CD4-positive, alpha-beta T cell treated with Interferon alpha-2 for 1 hour (primary cell): ENCODE measurements at regions not wholly inside any gene's neighbourhood (a gene's known extent, or its start where the extent isn't known, plus 50 kb on each side); places are given as distances from the start of the nearest gene placed in this dataset.

ENCODE experiments used
- DNase-seq, 2 donors: peaks; one replicate each; pipeline ENCODE4 v3.0.0-alpha.2; 2020 to 2022

- DNase-seq: no peak
Measured at GRCh38 chr10:15462253-15462897, 91.3 kb upstream of the FAM171A1 start.

GRCh38 chr10:15461353-15462108 is 90.4 kb upstream of the FAM171A1 start:
- no peak for DNase-seq

GRCh38 chr10:15460661-15461060 is 89.6 kb upstream of the FAM171A1 start:
- DNase-seq: no peak

GRCh38 chr10:15459218-15459617 is 88.1 kb upstream of the FAM171A1 start:
- DNase-seq: no peak

- DNase-seq: no peak
Measured at GRCh38 chr10:15457382-15457781, 86.3 kb upstream of the FAM171A1 start.

- DNase-seq: no peak
Measured at GRCh38 chr10:15455456-15455855, 84.4 kb upstream of the FAM171A1 start.

- DNase-seq: no peak
Measured at GRCh38 chr10:15453926-15454325, 82.8 kb upstream of the FAM171A1 start.

- DNase-seq: no peak
Measured at GRCh38 chr10:15453457-15453856, 82.4 kb upstream of the FAM171A1 start.

GRCh38 chr10:15452545-15452944 is 81.5 kb upstream of the FAM171A1 start:
- no peak for DNase-seq

GRCh38 chr10:15451137-15452094 is 80.3 kb upstream of the FAM171A1 start:
- DNase-seq: no peak

- no peak for DNase-seq
Measured at GRCh38 chr10:15448598-15448997, 77.5 kb upstream of the FAM171A1 start.

- DNase-seq: no peak
Measured at GRCh38 chr10:15445006-15445390, 73.9 kb upstream of the FAM171A1 start.

GRCh38 chr10:15444105-15445005 is 73.3 kb upstream of the FAM171A1 start:
- DNase-seq: no peak

GRCh38 chr10:15442056-15442455 is 71.0 kb upstream of the FAM171A1 start:
- DNase-seq: no peak

GRCh38 chr10:15440204-15440711 is 69.2 kb upstream of the FAM171A1 start:
- DNase-seq: no peak

- DNase-seq: no peak
Measured at GRCh38 chr10:15439341-15439842, 68.3 kb upstream of the FAM171A1 start.

GRCh38 chr10:15436696-15437095 is 65.6 kb upstream of the FAM171A1 start:
- no peak for DNase-seq

GRCh38 chr10:15433850-15434537 is 62.9 kb upstream of the FAM171A1 start:
- DNase-seq: peak; percentile 3 to 57

GRCh38 chr10:15432266-15432665 is 61.2 kb upstream of the FAM171A1 start:
- no peak for DNase-seq

- no peak for DNase-seq
Measured at GRCh38 chr10:15430969-15431771, 60.1 kb upstream of the FAM171A1 start.
